PC-3 (cell line): ENCODE measurements at regions not wholly inside any gene's neighbourhood (a gene's known extent, or its start where the extent isn't known, plus 50 kb on each side); places are given as distances from the start of the nearest gene placed in this dataset.

Source experiments
- ATAC-seq: fragments of 200-7000 bp; cut with Tn5 transposase; 2 replicates; pipeline ENCODE4 v1.9.1; 2020; ENCODE audit warnings: mild to moderate bottlenecking, moderate library complexity
- BruUV-seq: library from RNA; stranded (reverse); fragments of 400-500 nt; replicated peaks from 2 replicates; lab custom pipeline; 2021; lab: Mats Ljungman, UMichigan
- CTCF ChIA-PET: fragments of 300-600 bp; sonication (Branson Sonifier 250); formaldehyde crosslinking; loops from one replicate; lab custom pipeline; 2022; ENCODE audit warnings: antibody characterized with exemption; lab: Charles Lee
- POLR2A ChIA-PET: fragments of 300-600 bp; sonication (Branson Sonifier 250); formaldehyde crosslinking; loops from one replicate; lab custom pipeline; 2022; ENCODE audit warnings: antibody characterized with exemption; ENCODE audit not compliant: unreplicated experiment; lab: Charles Lee
- DNase-seq: peaks from one replicate; pipeline ENCODE4 v3.0.0-alpha.2; 2015
- H2AFZ ChIP-seq: fragments of 300-600 bp; sonication (generic); 2 replicates; pipeline ENCODE4 v1.6.0; 2016; ENCODE audit warnings: antibody characterized with exemption, low read length
- H3F3A ChIP-seq: fragments of 300-600 bp; sonication (generic); one replicate; pipeline ENCODE4 v1.6.0; 2017; ENCODE audit warnings: antibody characterized with exemption, low read length, control low read depth, mild to moderate bottlenecking; ENCODE audit not compliant: unreplicated experiment
- H3K27ac ChIP-seq: fragments of 300-600 bp; sonication (generic); 2 replicates; pipeline ENCODE4 v1.5.1; 2016; ENCODE audit warnings: mild to moderate bottlenecking, low read length
- H3K27me3 ChIP-seq: fragments of 300-600 bp; sonication (generic); 2 replicates; pipeline ENCODE4 v1.6.1; 2016; ENCODE audit warnings: low read length, mixed read lengths
- H3K36me3 ChIP-seq: fragments of 300-600 bp; sonication (generic); 2 replicates; pipeline ENCODE4 v1.6.1; 2016; ENCODE audit warnings: low read depth, mixed run types, low read length, mixed read lengths
- H3K4me1 ChIP-seq: fragments of 300-600 bp; sonication (generic); 2 replicates; pipeline ENCODE4 v1.5.1; 2016; ENCODE audit warnings: low read length; ENCODE audit not compliant: insufficient read depth
- H3K4me2 ChIP-seq: fragments of 300-600 bp; sonication (generic); 2 replicates; pipeline ENCODE4 v1.6.0; 2016; ENCODE audit warnings: low read length
- H3K4me3 ChIP-seq: fragments of 300-600 bp; sonication (generic); 2 replicates; pipeline ENCODE4 v1.5.1; 2016; ENCODE audit warnings: mild to moderate bottlenecking, low read length, mixed read lengths
- H3K79me2 ChIP-seq: fragments of 300-600 bp; sonication (generic); 2 replicates; pipeline ENCODE4 v1.6.1; 2017; ENCODE audit warnings: low read length, mixed read lengths
- H3K9ac ChIP-seq: fragments of 300-600 bp; sonication (generic); 2 replicates; pipeline ENCODE4 v1.6.0; 2016; ENCODE audit warnings: mild to moderate bottlenecking, low read length
- H3K9me2 ChIP-seq: fragments of 300-600 bp; sonication (generic); replicated peaks from 2 replicates; pipeline ENCODE4 v1.6.1; 2016; ENCODE audit warnings: mixed run types, low read length, mixed read lengths
- H3K9me3 ChIP-seq: fragments of 300-600 bp; sonication (generic); 2 replicates; pipeline ENCODE4 v1.6.1; 2016; ENCODE audit warnings: low read length, mixed read lengths
- H4K20me1 ChIP-seq: fragments of 300-600 bp; sonication (generic); 2 replicates; pipeline ENCODE4 v1.6.1; 2016; ENCODE audit warnings: low read length, mixed read lengths
- EZH2 ChIP-seq: fragments of 300-600 bp; sonication (generic); IDR thresholded peaks from one replicate; pipeline ENCODE4 v1.6.1; 2017; ENCODE audit warnings: antibody characterized with exemption, mild to moderate bottlenecking, low read length; ENCODE audit not compliant: unreplicated experiment
- EZH2phosphoT487 ChIP-seq: fragments of 300-600 bp; sonication (generic); IDR thresholded peaks from 2 replicates; pipeline ENCODE4 v1.6.1; 2018; ENCODE audit warnings: mild to moderate bottlenecking, antibody characterized with exemption, low read length, borderline replicate concordance
- intact Hi-C: fragments of 100-400 bp; cut with micrococcal nuclease; formaldehyde crosslinking; loops from 2 replicates; pipeline ENCODE4 v1.9.0; 2023
- TF ChIP-seq, protein P1 (sequence below): fragments of 300-600 bp; sonication (generic); conservative IDR thresholded peaks from 2 replicates; pipeline ENCODE4 v1.5.1; 2017; ENCODE audit warnings: antibody characterized with exemption, low read depth, mild to moderate bottlenecking, low read length

DNA sequence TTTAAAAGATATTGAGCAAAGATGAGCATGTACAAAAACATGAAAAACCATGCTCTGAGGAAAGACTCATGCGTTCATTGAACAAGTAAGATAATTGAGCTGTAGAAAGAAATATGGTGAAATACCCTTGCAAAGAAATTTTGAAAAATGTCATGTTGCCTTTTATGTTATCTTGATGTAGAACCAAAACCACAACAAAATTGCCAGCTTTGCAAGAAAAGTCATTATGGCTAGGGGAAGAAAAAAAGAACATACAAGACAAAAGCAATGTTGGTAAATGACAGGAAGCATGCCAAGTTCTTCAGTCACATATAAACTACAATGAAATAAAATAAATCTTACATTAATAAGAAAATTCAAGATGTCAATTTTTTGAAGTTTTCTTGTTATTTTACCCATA is 368.0 kb downstream of the IRX1 start:
- Histone ChIP-seq H3K9me2 (no peaks in the 10 kb centered on the region), H2AFZ (no peak overlapping the region), H3K27ac (no peak overlapping the region), H3K79me2 (no peaks in the 10 kb centered on the region), H3K4me2 (no peak overlapping the region), H3K9me3 (peaks cover 21% of the 10 kb centered on the region; the same call in 1 of the 2 replicates), H3K4me1 (no peaks in the 10 kb centered on the region), H3K9ac (no peak overlapping the region), H3K27me3 (no peaks in the 10 kb centered on the region), H4K20me1 (no peaks in the 10 kb centered on the region), H3F3A (no peaks in the 10 kb centered on the region), H3K36me3 (no peaks in the 10 kb centered on the region), H3K4me3 (no peak overlapping the region)
- ATAC-seq (no peak), DNase-seq (no peak)
- no peak for TF ChIP-seq EZH2
- TF ChIP-seq EZH2phosphoT487: no peak
- TF ChIP-seq, protein P1, sequence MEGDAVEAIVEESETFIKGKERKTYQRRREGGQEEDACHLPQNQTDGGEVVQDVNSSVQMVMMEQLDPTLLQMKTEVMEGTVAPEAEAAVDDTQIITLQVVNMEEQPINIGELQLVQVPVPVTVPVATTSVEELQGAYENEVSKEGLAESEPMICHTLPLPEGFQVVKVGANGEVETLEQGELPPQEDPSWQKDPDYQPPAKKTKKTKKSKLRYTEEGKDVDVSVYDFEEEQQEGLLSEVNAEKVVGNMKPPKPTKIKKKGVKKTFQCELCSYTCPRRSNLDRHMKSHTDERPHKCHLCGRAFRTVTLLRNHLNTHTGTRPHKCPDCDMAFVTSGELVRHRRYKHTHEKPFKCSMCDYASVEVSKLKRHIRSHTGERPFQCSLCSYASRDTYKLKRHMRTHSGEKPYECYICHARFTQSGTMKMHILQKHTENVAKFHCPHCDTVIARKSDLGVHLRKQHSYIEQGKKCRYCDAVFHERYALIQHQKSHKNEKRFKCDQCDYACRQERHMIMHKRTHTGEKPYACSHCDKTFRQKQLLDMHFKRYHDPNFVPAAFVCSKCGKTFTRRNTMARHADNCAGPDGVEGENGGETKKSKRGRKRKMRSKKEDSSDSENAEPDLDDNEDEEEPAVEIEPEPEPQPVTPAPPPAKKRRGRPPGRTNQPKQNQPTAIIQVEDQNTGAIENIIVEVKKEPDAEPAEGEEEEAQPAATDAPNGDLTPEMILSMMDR: no peak
- no TSS peak for BruUV-seq
- intact Hi-C loops: no loop called here
- CTCF ChIA-PET: no interaction called here
- POLR2A ChIA-PET: no interaction called here

DNA sequence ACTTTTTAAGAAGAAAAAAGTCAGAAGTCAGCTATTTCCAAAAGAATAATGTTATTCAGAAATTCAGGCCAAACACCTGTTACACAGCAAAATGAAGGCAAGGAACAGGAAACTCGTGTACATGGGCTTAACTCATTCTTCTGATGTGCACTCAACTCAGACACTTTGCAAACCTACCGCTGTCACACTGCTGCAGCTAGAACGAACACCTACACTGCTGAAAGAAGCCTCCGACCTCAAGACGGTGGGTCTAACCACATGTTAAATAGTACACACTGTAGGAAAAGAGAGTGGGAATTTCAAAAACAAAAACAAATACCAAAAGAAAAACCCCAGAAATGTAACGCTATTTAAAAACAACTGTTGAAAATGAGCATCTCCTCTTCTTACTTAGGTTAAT is 384.5 kb downstream of the IRX1 start:
- Histone ChIP-seq H3K4me3 (no peak overlapping the region), H3K36me3 (no peaks in the 10 kb centered on the region), H3K27ac (no peak overlapping the region), H4K20me1 (no peaks in the 10 kb centered on the region), H2AFZ (no peak overlapping the region), H3K79me2 (no peaks in the 10 kb centered on the region), H3K9ac (no peak overlapping the region), H3K4me1 (no peaks in the 10 kb centered on the region), H3K9me2 (no peaks in the 10 kb centered on the region), H3K9me3 (peaks cover 16% of the 10 kb centered on the region; the same call in 1 of the 2 replicates), H3F3A (no peaks in the 10 kb centered on the region), H3K4me2 (no peak overlapping the region), H3K27me3 (no peaks in the 10 kb centered on the region)
- intact Hi-C loops: no loop called here
- TF ChIP-seq, protein P1: no peak
- TF ChIP-seq EZH2phosphoT487 (no peak), EZH2 (no peak)
- ChIA-PET POLR2A (no interaction called here), CTCF (no interaction called here)
- no TSS peak for BruUV-seq
- ATAC-seq: no peak
- DNase-seq: no peak

GRCh38 chr5:3987867-3988266 is 392.2 kb downstream of the IRX1 start:
- H3F3A ChIP-seq: no peaks in the 10 kb centered on the region
- POLR2A ChIA-PET: no interaction called here
- H3K9ac ChIP-seq: no peak overlapping the region
- intact Hi-C loops: no loop called here
- H3K27ac ChIP-seq: no peak overlapping the region
- ATAC-seq (no peak), DNase-seq (no peak)
- H3K9me2 ChIP-seq: no peaks in the 10 kb centered on the region
- no peaks in the 10 kb centered on the region for H4K20me1 ChIP-seq
- CTCF ChIA-PET: no interaction called here
- no TSS peak for BruUV-seq
- no peak overlapping the region for H3K4me2 ChIP-seq
- no peak overlapping the region for H2AFZ ChIP-seq
- no peaks in the 10 kb centered on the region for H3K4me1 ChIP-seq
- H3K27me3 ChIP-seq: no peaks in the 10 kb centered on the region
- H3K9me3 ChIP-seq: 0 out of 2 replicates have a peak, but pooled peaks cover 12% of the 10 kb centered on the region
- TF ChIP-seq EZH2phosphoT487: no peak
- TF ChIP-seq, protein P1: no peak
- no peak for TF ChIP-seq EZH2
- H3K79me2 ChIP-seq: no peaks in the 10 kb centered on the region
- H3K36me3 ChIP-seq: no peaks in the 10 kb centered on the region
- H3K4me3 ChIP-seq: no peak overlapping the region
